HepG2 (cell line): ENCODE measurements at regions not wholly inside any gene's neighbourhood (a gene's known extent, or its start where the extent isn't known, plus 50 kb on each side); places are given as distances from the start of the nearest gene placed in this dataset.
A peak's percentile ranks its signal among the peaks of the same experiment; 100 is the strongest.

Experiments
- ARNTL ChIP-seq: sonication (generic); formaldehyde crosslinking; IDR thresholded peaks from 2 replicates; pipeline ENCODE4 v1.4.0; 2020; ENCODE audit warnings: mild to moderate bottlenecking, missing genetic modification reagents
- FOSL2 ChIP-seq: sonication (generic); formaldehyde crosslinking; IDR thresholded peaks from 2 replicates; pipeline ENCODE4 v1.4.0; 2020; ENCODE audit warnings: missing genetic modification reagents
- HNF4G ChIP-seq, 2 experiments: sonication (generic) in 1 of 2; formaldehyde crosslinking in 1 of 2; IDR thresholded peaks; 2 replicates each; pipeline versions ENCODE4 v1.4.0 to v1.6.1; 2011 to 2020; ENCODE audit warnings: borderline replicate concordance in 2 of 2, low read depth in 2 of 2, mild to moderate bottlenecking in 2 of 2, low read length in 1 of 2, missing genetic modification reagents in 1 of 2, moderate library complexity in 1 of 2
- NCOA2 ChIP-seq: sonication (generic); formaldehyde crosslinking; IDR thresholded peaks from 2 replicates; pipeline ENCODE4 v1.8.0; 2022; ENCODE audit warnings: inconsistent platforms
- NR2F2 ChIP-seq: IDR thresholded peaks from 2 replicates; pipeline ENCODE4 v1.6.1; 2012; ENCODE audit warnings: low read depth, inconsistent platforms, borderline replicate concordance
- PHF21A ChIP-seq: sonication (generic); formaldehyde crosslinking; IDR thresholded peaks from 2 replicates; pipeline ENCODE4 v1.5.0; 2020; ENCODE audit warnings: mild to moderate bottlenecking, missing genetic modification reagents
- RARA ChIP-seq: IDR thresholded peaks from 2 replicates; pipeline ENCODE4 v1.6.1; 2016; ENCODE audit warnings: missing genetic modification reagents, missing compliant biosample characterization
- ZBTB38 ChIP-seq: sonication (generic); formaldehyde crosslinking; IDR thresholded peaks from 2 replicates; pipeline ENCODE4 v1.5.1; 2020; ENCODE audit warnings: mild to moderate bottlenecking, missing genetic modification reagents
- ZNF3 ChIP-seq: IDR thresholded peaks from 2 replicates; pipeline ENCODE4 v1.7.0; 2017; ENCODE audit warnings: inconsistent platforms
- ZNF572 ChIP-seq: sonication (generic); formaldehyde crosslinking; IDR thresholded peaks from 2 replicates; pipeline ENCODE4 v1.5.1; 2020; ENCODE audit warnings: mild to moderate bottlenecking, missing genetic modification reagents
- ZNF644 ChIP-seq: IDR thresholded peaks from 2 replicates; pipeline ENCODE4 v1.6.1; 2016; ENCODE audit warnings: low read depth
- ZNF775 ChIP-seq: sonication (generic); formaldehyde crosslinking; IDR thresholded peaks from 2 replicates; pipeline ENCODE4 v1.4.0; 2020; ENCODE audit warnings: missing genetic modification reagents, mild to moderate bottlenecking, moderate library complexity, borderline replicate concordance
- TF ChIP-seq, protein P1 (sequence below): sonication (generic); formaldehyde crosslinking; IDR thresholded peaks from 2 replicates; pipeline ENCODE4 v1.5.1; 2020; ENCODE audit warnings: mild to moderate bottlenecking, missing genetic modification reagents, borderline replicate concordance
- TF ChIP-seq, protein P2 (sequence below): sonication (generic); formaldehyde crosslinking; IDR thresholded peaks from 2 replicates; pipeline ENCODE4 v1.5.0; 2020; ENCODE audit warnings: mild to moderate bottlenecking, missing genetic modification reagents, borderline replicate concordance
- TF ChIP-seq, protein P3 (sequence below): IDR thresholded peaks from 2 replicates; pipeline ENCODE4 v1.6.1; 2012; ENCODE audit warnings: low read depth, low read length, improper control_type of control experiment
- TF ChIP-seq, protein P4 (sequence below): sonication (generic); formaldehyde crosslinking; IDR thresholded peaks from 2 replicates; pipeline ENCODE4 v1.5.1; 2020; ENCODE audit warnings: missing genetic modification reagents, mild to moderate bottlenecking, borderline replicate concordance

DNA sequence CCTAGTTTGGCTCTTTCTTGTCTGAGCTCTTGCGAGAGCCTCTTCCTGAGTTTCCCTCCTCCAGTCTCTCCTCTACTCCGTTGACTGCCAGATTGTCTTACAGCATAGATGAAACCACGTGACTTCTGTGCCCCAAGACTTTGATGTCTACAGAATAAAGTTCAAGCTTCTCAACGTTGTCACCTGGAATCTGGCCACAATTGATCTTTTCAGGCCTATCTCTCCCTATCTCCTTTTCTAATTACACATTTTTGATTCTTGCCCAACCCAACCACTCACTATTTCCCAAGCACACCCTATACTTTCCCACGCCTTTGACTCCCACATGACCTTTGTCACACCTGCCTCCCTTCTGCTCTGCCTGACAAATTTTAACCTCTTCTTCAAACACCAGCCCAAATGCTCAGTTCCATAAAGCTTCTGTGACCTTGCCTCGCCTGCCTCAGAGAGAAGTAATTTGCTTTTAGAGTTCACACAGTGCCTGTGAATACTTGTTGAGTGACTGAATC is 52.4 kb upstream of the PMFBP1 start (continued):
- TF ChIP-seq, protein P1, sequence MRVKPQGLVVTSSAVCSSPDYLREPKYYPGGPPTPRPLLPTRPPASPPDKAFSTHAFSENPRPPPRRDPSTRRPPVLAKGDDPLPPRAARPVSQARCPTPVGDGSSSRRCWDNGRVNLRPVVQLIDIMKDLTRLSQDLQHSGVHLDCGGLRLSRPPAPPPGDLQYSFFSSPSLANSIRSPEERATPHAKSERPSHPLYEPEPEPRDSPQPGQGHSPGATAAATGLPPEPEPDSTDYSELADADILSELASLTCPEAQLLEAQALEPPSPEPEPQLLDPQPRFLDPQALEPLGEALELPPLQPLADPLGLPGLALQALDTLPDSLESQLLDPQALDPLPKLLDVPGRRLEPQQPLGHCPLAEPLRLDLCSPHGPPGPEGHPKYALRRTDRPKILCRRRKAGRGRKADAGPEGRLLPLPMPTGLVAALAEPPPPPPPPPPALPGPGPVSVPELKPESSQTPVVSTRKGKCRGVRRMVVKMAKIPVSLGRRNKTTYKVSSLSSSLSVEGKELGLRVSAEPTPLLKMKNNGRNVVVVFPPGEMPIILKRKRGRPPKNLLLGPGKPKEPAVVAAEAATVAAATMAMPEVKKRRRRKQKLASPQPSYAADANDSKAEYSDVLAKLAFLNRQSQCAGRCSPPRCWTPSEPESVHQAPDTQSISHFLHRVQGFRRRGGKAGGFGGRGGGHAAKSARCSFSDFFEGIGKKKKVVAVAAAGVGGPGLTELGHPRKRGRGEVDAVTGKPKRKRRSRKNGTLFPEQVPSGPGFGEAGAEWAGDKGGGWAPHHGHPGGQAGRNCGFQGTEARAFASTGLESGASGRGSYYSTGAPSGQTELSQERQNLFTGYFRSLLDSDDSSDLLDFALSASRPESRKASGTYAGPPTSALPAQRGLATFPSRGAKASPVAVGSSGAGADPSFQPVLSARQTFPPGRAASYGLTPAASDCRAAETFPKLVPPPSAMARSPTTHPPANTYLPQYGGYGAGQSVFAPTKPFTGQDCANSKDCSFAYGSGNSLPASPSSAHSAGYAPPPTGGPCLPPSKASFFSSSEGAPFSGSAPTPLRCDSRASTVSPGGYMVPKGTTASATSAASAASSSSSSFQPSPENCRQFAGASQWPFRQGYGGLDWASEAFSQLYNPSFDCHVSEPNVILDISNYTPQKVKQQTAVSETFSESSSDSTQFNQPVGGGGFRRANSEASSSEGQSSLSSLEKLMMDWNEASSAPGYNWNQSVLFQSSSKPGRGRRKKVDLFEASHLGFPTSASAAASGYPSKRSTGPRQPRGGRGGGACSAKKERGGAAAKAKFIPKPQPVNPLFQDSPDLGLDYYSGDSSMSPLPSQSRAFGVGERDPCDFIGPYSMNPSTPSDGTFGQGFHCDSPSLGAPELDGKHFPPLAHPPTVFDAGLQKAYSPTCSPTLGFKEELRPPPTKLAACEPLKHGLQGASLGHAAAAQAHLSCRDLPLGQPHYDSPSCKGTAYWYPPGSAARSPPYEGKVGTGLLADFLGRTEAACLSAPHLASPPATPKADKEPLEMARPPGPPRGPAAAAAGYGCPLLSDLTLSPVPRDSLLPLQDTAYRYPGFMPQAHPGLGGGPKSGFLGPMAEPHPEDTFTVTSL (CRISPR knock-in tag): peak; percentile 48; the same call in 1 of the 2 replicates
- TF ChIP-seq ZNF644 (CRISPR knock-in tag) (peak; percentile 64; the same call in 1 of the 2 replicates), HNF4G (IDR thresholded peaks at IDR 0.05; ENCODE audit: borderline replicate concordance, low read depth, low read length) (peak; percentile 79; the same call in 1 of the 2 replicates), HNF4G (CRISPR knock-in tag; IDR thresholded peaks at IDR 0.05; ENCODE audit: borderline replicate concordance, low read depth) (no peak), RARA (peak; percentile 85), NCOA2 (CRISPR knock-in tag) (peak; percentile 58; the same call in 1 of the 2 replicates), NR2F2 (peak; percentile 82), ZNF3 (CRISPR knock-in tag) (peak; percentile 88; the same call in 1 of the 2 replicates), ZNF775 (CRISPR knock-in tag) (0 out of 2 replicates have a peak, but pooled peaks have one; percentile 42), PHF21A (CRISPR knock-in tag) (peak; percentile 73; the same call in 1 of the 2 replicates), FOSL2 (CRISPR knock-in tag) (peak; percentile 25), ZNF572 (CRISPR knock-in tag) (no peak), ZBTB38 (no peak), ARNTL (CRISPR knock-in tag) (0 out of 2 replicates have a peak, but pooled peaks have one; percentile 10)
- TF ChIP-seq, protein P2, sequence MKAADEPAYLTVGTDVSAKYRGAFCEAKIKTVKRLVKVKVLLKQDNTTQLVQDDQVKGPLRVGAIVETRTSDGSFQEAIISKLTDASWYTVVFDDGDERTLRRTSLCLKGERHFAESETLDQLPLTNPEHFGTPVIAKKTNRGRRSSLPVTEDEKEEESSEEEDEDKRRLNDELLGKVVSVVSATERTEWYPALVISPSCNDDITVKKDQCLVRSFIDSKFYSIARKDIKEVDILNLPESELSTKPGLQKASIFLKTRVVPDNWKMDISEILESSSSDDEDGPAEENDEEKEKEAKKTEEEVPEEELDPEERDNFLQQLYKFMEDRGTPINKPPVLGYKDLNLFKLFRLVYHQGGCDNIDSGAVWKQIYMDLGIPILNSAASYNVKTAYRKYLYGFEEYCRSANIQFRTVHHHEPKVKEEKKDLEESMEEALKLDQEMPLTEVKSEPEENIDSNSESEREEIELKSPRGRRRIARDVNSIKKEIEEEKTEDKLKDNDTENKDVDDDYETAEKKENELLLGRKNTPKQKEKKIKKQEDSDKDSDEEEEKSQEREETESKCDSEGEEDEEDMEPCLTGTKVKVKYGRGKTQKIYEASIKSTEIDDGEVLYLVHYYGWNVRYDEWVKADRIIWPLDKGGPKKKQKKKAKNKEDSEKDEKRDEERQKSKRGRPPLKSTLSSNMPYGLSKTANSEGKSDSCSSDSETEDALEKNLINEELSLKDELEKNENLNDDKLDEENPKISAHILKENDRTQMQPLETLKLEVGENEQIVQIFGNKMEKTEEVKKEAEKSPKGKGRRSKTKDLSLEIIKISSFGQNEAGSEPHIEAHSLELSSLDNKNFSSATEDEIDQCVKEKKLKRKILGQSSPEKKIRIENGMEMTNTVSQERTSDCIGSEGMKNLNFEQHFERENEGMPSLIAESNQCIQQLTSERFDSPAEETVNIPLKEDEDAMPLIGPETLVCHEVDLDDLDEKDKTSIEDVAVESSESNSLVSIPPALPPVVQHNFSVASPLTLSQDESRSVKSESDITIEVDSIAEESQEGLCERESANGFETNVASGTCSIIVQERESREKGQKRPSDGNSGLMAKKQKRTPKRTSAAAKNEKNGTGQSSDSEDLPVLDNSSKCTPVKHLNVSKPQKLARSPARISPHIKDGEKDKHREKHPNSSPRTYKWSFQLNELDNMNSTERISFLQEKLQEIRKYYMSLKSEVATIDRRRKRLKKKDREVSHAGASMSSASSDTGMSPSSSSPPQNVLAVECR (CRISPR knock-in tag): peak; percentile 19; the same call in 1 of the 2 replicates
- TF ChIP-seq, protein P3, sequence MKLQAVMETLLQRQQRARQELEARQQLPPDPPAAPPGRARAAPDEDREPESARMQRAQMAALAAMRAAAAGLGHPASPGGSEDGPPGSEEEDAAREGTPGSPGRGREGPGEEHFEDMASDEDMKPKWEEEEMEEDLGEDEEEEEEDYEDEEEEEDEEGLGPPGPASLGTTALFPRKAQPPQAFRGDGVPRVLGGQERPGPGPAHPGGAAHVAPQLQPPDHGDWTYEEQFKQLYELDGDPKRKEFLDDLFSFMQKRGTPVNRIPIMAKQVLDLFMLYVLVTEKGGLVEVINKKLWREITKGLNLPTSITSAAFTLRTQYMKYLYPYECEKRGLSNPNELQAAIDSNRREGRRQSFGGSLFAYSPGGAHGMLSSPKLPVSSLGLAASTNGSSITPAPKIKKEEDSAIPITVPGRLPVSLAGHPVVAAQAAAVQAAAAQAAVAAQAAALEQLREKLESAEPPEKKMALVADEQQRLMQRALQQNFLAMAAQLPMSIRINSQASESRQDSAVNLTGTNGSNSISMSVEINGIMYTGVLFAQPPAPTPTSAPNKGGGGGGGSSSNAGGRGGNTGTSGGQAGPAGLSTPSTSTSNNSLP: peak; percentile 56
- TF ChIP-seq, protein P4, sequence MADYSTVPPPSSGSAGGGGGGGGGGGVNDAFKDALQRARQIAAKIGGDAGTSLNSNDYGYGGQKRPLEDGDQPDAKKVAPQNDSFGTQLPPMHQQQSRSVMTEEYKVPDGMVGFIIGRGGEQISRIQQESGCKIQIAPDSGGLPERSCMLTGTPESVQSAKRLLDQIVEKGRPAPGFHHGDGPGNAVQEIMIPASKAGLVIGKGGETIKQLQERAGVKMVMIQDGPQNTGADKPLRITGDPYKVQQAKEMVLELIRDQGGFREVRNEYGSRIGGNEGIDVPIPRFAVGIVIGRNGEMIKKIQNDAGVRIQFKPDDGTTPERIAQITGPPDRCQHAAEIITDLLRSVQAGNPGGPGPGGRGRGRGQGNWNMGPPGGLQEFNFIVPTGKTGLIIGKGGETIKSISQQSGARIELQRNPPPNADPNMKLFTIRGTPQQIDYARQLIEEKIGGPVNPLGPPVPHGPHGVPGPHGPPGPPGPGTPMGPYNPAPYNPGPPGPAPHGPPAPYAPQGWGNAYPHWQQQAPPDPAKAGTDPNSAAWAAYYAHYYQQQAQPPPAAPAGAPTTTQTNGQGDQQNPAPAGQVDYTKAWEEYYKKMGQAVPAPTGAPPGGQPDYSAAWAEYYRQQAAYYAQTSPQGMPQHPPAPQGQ: no peak
